GM23338 (cell line): ENCODE measurements at regions not wholly inside any gene's neighbourhood (a gene's known extent, or its start where the extent isn't known, plus 50 kb on each side); places are given as distances from the start of the nearest gene placed in this dataset.

Experiments
- EZH2phosphoT487 ChIP-seq: fragments of 200-600 bp; sonication (generic); IDR thresholded peaks from one replicate; pipeline ENCODE4 v1.8.1; 2018; ENCODE audit warnings: antibody characterized with exemption; ENCODE audit not compliant: unreplicated experiment
- POLR2AphosphoS5 ChIP-seq: IDR thresholded peaks from 2 replicates; pipeline ENCODE4 v1.6.1; 2016; ENCODE audit warnings: antibody characterized with exemption, low read depth
- TF ChIP-seq, protein P1 (sequence below), 2 experiments: fragments of 200-600 bp in 1 of 2; sonication (generic) in 1 of 2; conservative IDR thresholded peaks; 2 replicates each; pipeline versions ENCODE4 v1.5.1 to v1.6.1; 2016 to 2017; ENCODE audit warnings: antibody characterized with exemption in 2 of 2, low read depth in 2 of 2, mild to moderate bottlenecking in 2 of 2, moderate library complexity in 1 of 2

DNA sequence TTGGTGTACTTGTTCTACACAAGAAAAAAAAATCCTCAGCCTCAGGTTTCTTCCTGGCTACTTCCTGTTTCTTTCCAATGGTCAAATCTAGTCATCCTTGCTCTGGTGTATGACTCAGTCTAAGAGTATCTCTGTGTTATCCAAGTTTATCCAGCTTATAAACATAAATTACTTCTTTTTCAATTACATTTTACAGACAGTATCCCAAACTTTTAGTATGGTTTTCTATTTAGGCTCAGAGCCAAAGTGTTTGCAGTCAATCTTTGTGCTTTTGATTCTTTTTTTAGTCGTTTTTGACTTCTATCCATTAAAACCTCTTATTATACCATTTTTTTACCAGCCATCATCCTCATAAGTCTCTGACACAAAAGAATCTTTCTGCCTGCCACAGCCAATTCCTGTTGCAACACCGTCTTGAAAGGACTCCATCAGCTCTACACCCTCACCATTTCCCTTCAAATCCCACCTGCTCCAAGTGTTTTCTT lies 294.6 kb downstream of the PTEN start:
- TF ChIP-seq, protein P1, sequence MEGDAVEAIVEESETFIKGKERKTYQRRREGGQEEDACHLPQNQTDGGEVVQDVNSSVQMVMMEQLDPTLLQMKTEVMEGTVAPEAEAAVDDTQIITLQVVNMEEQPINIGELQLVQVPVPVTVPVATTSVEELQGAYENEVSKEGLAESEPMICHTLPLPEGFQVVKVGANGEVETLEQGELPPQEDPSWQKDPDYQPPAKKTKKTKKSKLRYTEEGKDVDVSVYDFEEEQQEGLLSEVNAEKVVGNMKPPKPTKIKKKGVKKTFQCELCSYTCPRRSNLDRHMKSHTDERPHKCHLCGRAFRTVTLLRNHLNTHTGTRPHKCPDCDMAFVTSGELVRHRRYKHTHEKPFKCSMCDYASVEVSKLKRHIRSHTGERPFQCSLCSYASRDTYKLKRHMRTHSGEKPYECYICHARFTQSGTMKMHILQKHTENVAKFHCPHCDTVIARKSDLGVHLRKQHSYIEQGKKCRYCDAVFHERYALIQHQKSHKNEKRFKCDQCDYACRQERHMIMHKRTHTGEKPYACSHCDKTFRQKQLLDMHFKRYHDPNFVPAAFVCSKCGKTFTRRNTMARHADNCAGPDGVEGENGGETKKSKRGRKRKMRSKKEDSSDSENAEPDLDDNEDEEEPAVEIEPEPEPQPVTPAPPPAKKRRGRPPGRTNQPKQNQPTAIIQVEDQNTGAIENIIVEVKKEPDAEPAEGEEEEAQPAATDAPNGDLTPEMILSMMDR (conservative IDR thresholded peaks at IDR 0.05; ENCODE audit: low read depth in 2 of 2): no peak
- no peak for TF ChIP-seq EZH2phosphoT487
- no peak for TF ChIP-seq POLR2AphosphoS5
